K562 (cell line): ENCODE measurements at regions not wholly inside any gene's neighbourhood (a gene's known extent, or its start where the extent isn't known, plus 50 kb on each side); places are given as distances from the start of the nearest gene placed in this dataset.

ENCODE experiments used
- ATAC-seq: fragments of 200-7000 bp; cut with Tn5 transposase; 3 replicates; pipeline ENCODE4 v1.9.1; 2020; ENCODE audit warnings: moderate library complexity
- BruUV-seq: library from RNA; stranded (reverse); fragments of 400-500 nt; replicated peaks from 2 replicates; lab custom pipeline; 2021; lab: Mats Ljungman, UMichigan
- CTCF ChIA-PET: fragments of 300-600 bp; formaldehyde crosslinking; extraction: SDS; loops from one replicate; lab custom pipeline; 2021; ENCODE audit warnings: low intra/inter-chr PET ratio; lab: Yijun Ruan, JAX
- POLR2A ChIA-PET: fragments of 300-600, 350-650 bp; sonication (Branson Sonifier 250); formaldehyde crosslinking; extraction: SDS; loops from one replicate; lab custom pipeline; 2021; ENCODE audit warnings: antibody characterized with exemption, inconsistent platforms; lab: Yijun Ruan, JAX
- DNase-seq, 4 experiments: peaks; one replicate each; pipeline versions ENCODE4 v3.0.0 to v3.0.0-alpha.2; 2011 to 2018; ENCODE audit warnings: low spot score in 3 of 4, mixed read lengths in 3 of 4; ENCODE audit errors: extremely low read depth in 1 of 4
- FAIRE-seq: peaks from 2 replicates; lab custom pipeline; 2011; peaks lifted over from hg19 to GRCh38; lab: Jason Lieb, UNC
- H2AFZ ChIP-seq: 2 replicates; pipeline ENCODE4 v1.6.0; 2011; ENCODE audit warnings: low read depth, low read length, control low read depth, inconsistent platforms
- H3K27ac ChIP-seq: fragments of 200-600 bp; 3 replicates; pipeline ENCODE4 v1.8.0; 2011; ENCODE audit warnings: low read depth, mild to moderate bottlenecking, control low read depth, inconsistent platforms, low read length, moderate library complexity, mixed read lengths; ENCODE audit errors: extremely low read depth
- H3K27me3 ChIP-seq, 2 experiments: fragments of 300-600 bp in 1 of 2; 2 replicates in 1 of 2; 3 replicates in 1 of 2; pipeline versions ENCODE4 v1.6.0 to v1.8.0; 2011; ENCODE audit warnings: inconsistent platforms in 2 of 2, low read length in 2 of 2, mild to moderate bottlenecking in 1 of 2, mixed read lengths in 1 of 2, moderate library complexity in 1 of 2; ENCODE audit not compliant: control insufficient read depth in 2 of 2, insufficient read depth in 2 of 2
- H3K36me3 ChIP-seq: fragments of 300-600 bp; 3 replicates; pipeline ENCODE4 v1.8.0; 2011; ENCODE audit warnings: mild to moderate bottlenecking, low read length, inconsistent platforms; ENCODE audit not compliant: control insufficient read depth, insufficient read depth
- H3K4me1 ChIP-seq, 2 experiments: fragments of 200-600 bp in 1 of 2; replicated peaks in 1 of 2; 2 replicates in 1 of 2; 3 replicates in 1 of 2; pipeline versions ENCODE4 v1.5.1 to v1.8.0; 2011; ENCODE audit warnings: inconsistent platforms in 2 of 2, low read length in 2 of 2, mild to moderate bottlenecking in 1 of 2, mixed read lengths in 1 of 2, moderate library complexity in 1 of 2; ENCODE audit not compliant: control insufficient read depth in 2 of 2, insufficient read depth in 2 of 2
- H3K4me2 ChIP-seq: 2 replicates; pipeline ENCODE4 v1.6.1; 2011; ENCODE audit warnings: low read length, control low read depth, inconsistent platforms, mixed read lengths; ENCODE audit not compliant: insufficient read depth
- H3K4me3 ChIP-seq: fragments of 200-600 bp; sonication (generic), shearing (Covaris generic); 2 replicates; pipeline ENCODE4 v1.5.1; 2016; ENCODE audit warnings: control low read depth, inconsistent platforms
- H3K79me2 ChIP-seq: fragments of 200-600 bp; 3 replicates; pipeline ENCODE4 v1.8.0; 2011; ENCODE audit warnings: low read length, inconsistent platforms; ENCODE audit not compliant: control insufficient read depth, insufficient read depth
- H3K9ac ChIP-seq, 2 experiments: 2 replicates each; pipeline versions ENCODE4 v1.6.0 to v1.6.1; 2011; ENCODE audit warnings: low read depth in 2 of 2, low read length in 2 of 2, control low read depth in 1 of 2, inconsistent platforms in 1 of 2, mild to moderate bottlenecking in 1 of 2, mixed read lengths in 1 of 2; ENCODE audit not compliant: insufficient read depth in 1 of 2
- H3K9me1 ChIP-seq: one replicate; pipeline ENCODE4 v1.6.0; 2011; ENCODE audit warnings: inconsistent platforms, mild to moderate bottlenecking, low read length, moderate library complexity; ENCODE audit not compliant: control insufficient read depth, insufficient read depth
- H3K9me3 ChIP-seq: replicated peaks from 2 replicates; pipeline ENCODE4 v1.5.1; 2011; ENCODE audit warnings: low read depth, low read length, inconsistent platforms; ENCODE audit not compliant: control insufficient read depth, insufficient read depth
- H4K20me1 ChIP-seq: replicated peaks from 2 replicates; pipeline ENCODE4 v1.6.1; 2011; ENCODE audit warnings: low read length, inconsistent platforms, mixed read lengths; ENCODE audit not compliant: control insufficient read depth, insufficient read depth
- CBX1 ChIP-seq: sonication (generic); IDR thresholded peaks from 2 replicates; pipeline ENCODE4 v1.6.1; 2016; ENCODE audit warnings: antibody characterized with exemption, low read depth, mild to moderate bottlenecking
- ELF2 ChIP-seq: fragments of 250-450 bp; sonication (Bioruptor Pico); IDR thresholded peaks from 2 replicates; pipeline ENCODE4 v1.5.0; 2021; ENCODE audit warnings: mild to moderate bottlenecking
- EP400 ChIP-seq: fragments of 450-650 bp; IDR thresholded peaks from 2 replicates; pipeline ENCODE4 v1.6.1; 2017; ENCODE audit warnings: antibody characterized with exemption, mild to moderate bottlenecking, moderate library complexity
- ILK ChIP-seq: fragments of 450-650 bp; IDR thresholded peaks from 2 replicates; pipeline ENCODE4 v1.6.1; 2016; ENCODE audit warnings: missing genetic modification characterization, low read depth, mild to moderate bottlenecking, missing compliant biosample characterization, moderate library complexity, borderline replicate concordance
- JUNB ChIP-seq: fragments of 450-650 bp; formaldehyde crosslinking; conservative IDR thresholded peaks from 2 replicates; pipeline ENCODE4 v1.4.0; 2020; ENCODE audit warnings: mild to moderate bottlenecking
- PBX2 ChIP-seq, 2 experiments: IDR thresholded peaks in 1 of 2; conservative IDR thresholded peaks in 1 of 2; 2 replicates each; pipeline ENCODE4 v1.6.1; 2016; ENCODE audit warnings: low read depth in 2 of 2, mild to moderate bottlenecking in 1 of 2, missing compliant biosample characterization in 1 of 2, missing genetic modification characterization in 1 of 2, moderate library complexity in 1 of 2
- RNF2 ChIP-seq: sonication (generic); IDR thresholded peaks from 2 replicates; pipeline ENCODE4 v1.6.1; 2016
- SRSF9 ChIP-seq: fragments of 200-400 bp; formaldehyde crosslinking; IDR thresholded peaks from 2 replicates; pipeline ENCODE4 v1.6.1; 2017; ENCODE audit warnings: low read depth, low read length, borderline replicate concordance
- ZNF707 ChIP-seq: fragments of 250-450 bp; sonication (Bioruptor Pico); conservative IDR thresholded peaks from 2 replicates; pipeline ENCODE4 v1.8.0; 2022; ENCODE audit warnings: inconsistent platforms, mild to moderate bottlenecking, moderate library complexity
- WGBS: fragments of 100-300 bp; shearing (Covaris generic); methylation state at CpG from one replicate; pipeline ENCODE4 v1.1.6; 2016; ENCODE audit warnings: low coverage, mixed read lengths; ENCODE audit not compliant: insufficient coverage; ENCODE audit errors: missing lambda C conversion rate; 5-methylcytosine and 5-hydroxymethylcytosine counted together
- in situ Hi-C: fragments of 300-500 bp; cut with MboI; formaldehyde crosslinking; loops from 4 replicates; pipeline ENCODE4 v1.15.0; 2018; ENCODE audit warnings: inconsistent platforms, mixed read lengths
- intact Hi-C: fragments of 100-400 bp; cut with micrococcal nuclease; formaldehyde crosslinking; loops from 2 replicates; pipeline ENCODE4 v1.14.2; 2022
- TF ChIP-seq, protein P1 (sequence below): fragments of 450-650 bp; formaldehyde crosslinking; IDR thresholded peaks from 2 replicates; pipeline ENCODE4 v1.4.0; 2020; ENCODE audit warnings: mild to moderate bottlenecking, moderate library complexity

- CTCF ChIA-PET, result no interaction called here
- intact Hi-C loops, result no loop called here
- H3K9ac ChIP-seq, result no peak overlapping the region
- TF ChIP-seq ELF2 (CRISPR knock-in tag) (no peak), RNF2 (no peak), ILK (no peak), CBX1 (no peak), PBX2 (CRISPR knock-in tag; IDR thresholded peaks at IDR 0.05; ENCODE audit: low read depth) (no peak), PBX2 (tag; conservative IDR thresholded peaks at IDR 0.05; ENCODE audit: low read depth) (no peak), JUNB (CRISPR knock-in tag) (no peak), SRSF9 (no peak), EP400 (no peak), ZNF707 (no peak)
- TF ChIP-seq, protein P1, sequence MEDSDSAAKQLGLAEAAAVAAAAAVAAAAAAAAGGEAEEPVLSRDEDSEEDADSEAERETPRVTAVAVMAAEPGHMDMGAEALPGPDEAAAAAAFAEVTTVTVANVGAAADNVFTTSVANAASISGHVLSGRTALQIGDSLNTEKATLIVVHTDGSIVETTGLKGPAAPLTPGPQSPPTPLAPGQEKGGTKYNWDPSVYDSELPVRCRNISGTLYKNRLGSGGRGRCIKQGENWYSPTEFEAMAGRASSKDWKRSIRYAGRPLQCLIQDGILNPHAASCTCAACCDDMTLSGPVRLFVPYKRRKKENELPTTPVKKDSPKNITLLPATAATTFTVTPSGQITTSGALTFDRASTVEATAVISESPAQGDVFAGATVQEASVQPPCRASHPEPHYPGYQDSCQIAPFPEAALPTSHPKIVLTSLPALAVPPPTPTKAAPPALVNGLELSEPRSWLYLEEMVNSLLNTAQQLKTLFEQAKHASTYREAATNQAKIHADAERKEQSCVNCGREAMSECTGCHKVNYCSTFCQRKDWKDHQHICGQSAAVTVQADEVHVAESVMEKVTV (CRISPR knock-in tag), result no peak
These were observed 65.8 kb upstream of the ELMO1 start for GRCh38 chr7:37514497-37514896.

More at GRCh38 chr7:37514497-37514896, 65.8 kb upstream of the ELMO1 start:
- H3K9me1 ChIP-seq, result no peaks in the 10 kb centered on the region
- no peak overlapping the region for H2AFZ ChIP-seq
- BruUV-seq, result no TSS peak
- H3K36me3 ChIP-seq, result no peaks in the 10 kb centered on the region
- H3K9me3 ChIP-seq, result no peaks in the 10 kb centered on the region
- no peaks in the 10 kb centered on the region for H3K4me1 ChIP-seq
- no peaks in the 10 kb centered on the region for H3K79me2 ChIP-seq
- FAIRE-seq, result no peak
- 0% methylated on average over 5 of the region's 5 CpGs for WGBS
- no peak for ATAC-seq
- peaks cover 0 to 10% of the 10 kb centered on the region in 2 experiments; a peak in 2 of 5 replicates for H3K27me3 ChIP-seq
- no peaks in the 10 kb centered on the region for H4K20me1 ChIP-seq
- POLR2A ChIA-PET, result no interaction called here
- no peak for DNase-seq
- no peak overlapping the region for H3K27ac ChIP-seq
- in situ Hi-C loops, result no loop called here
- H3K4me2 ChIP-seq, result no peak overlapping the region
- no peak overlapping the region for H3K4me3 ChIP-seq
